ENCODE measurements at regions not wholly inside any gene's neighbourhood (a gene's known extent, or its start where the extent isn't known, plus 50 kb on each side); places are given as distances from the start of the nearest gene placed in this dataset.
"Not testable (repeated sequence)": the region's sequence is repeated elsewhere in the genome, so short reads cannot be mapped to it uniquely, and the experiment has no call there.

DNA sequence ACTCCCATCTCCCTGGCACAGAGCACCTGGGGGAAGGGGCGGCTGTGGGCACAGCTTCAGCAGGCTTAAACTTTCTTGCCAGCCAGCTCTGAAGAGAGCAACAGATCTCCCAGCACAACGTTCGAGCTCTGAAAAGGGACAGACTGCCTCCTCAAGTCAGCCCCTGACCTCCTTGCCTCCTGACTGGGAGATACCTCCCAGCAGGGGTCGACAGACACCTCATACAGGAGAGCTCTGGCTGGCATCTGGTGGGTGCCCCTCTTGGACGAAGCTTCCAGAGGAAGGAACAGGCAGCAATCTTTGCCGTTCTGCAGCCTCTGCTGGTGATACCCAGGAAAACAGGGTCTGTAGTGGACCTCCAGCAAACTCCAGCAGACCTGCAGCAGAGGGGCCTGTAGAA lies 80.7 kb upstream of the ST3GAL6 start:
- BruUV-seq (replicated peaks); H3K79me2 ChIP-seq (ENCODE audit: insufficient read depth, low read length); H3K27me3 ChIP-seq (ENCODE audit: control insufficient read depth in 1 of 2, insufficient read depth in 2 of 2, low read length in 2 of 2); H3K9me3 ChIP-seq (ENCODE audit: low read length); POLR2A ChIA-PET; in situ Hi-C loops (cut with HindIII; ENCODE audit: extremely low pct_ligation_motif_present, low pct_unique_long_range_greater_than_20kb); H3K27ac ChIP-seq (ENCODE audit: extremely low read length, insufficient read depth, low read length); H3K9ac ChIP-seq (ENCODE audit: insufficient read depth, low read depth, low read length); H3K4me3 ChIP-seq (replicated peaks in 1 of 3; ENCODE audit: insufficient read depth in 1 of 3, low read depth in 2 of 3, low read length in 3 of 3); DNase-seq (ENCODE audit: low spot score); H4K20me1 ChIP-seq (ENCODE audit: insufficient read depth, low read length); H3K36me3 ChIP-seq (replicated peaks in 1 of 2; ENCODE audit: control insufficient read depth in 1 of 2, insufficient read depth in 2 of 2, low read length in 2 of 2); FAIRE-seq: not testable (repeated sequence)
- intact Hi-C loops (cut with micrococcal nuclease; ENCODE audit: unreplicated experiment) = loop anchor here (5.0 kb wide), 2 partner anchors 115 to 130 kb away; no protein-coding TSS in a partner anchor
- peak; percentile 76 for TF ChIP-seq STAG1 (CRISPR knock-in tag; IDR thresholded peaks at IDR 0.05)
- peak; percentile 69 for TF ChIP-seq TEAD3 (CRISPR knock-in tag; optimal IDR thresholded peaks at IDR 0.05; ENCODE audit: borderline replicate concordance)
- TF ChIP-seq, protein P1, sequence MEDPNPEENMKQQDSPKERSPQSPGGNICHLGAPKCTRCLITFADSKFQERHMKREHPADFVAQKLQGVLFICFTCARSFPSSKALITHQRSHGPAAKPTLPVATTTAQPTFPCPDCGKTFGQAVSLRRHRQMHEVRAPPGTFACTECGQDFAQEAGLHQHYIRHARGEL (CRISPR knock-in tag; IDR thresholded peaks at IDR 0.05) = peak; percentile 98
- peak; percentile 73 for TF ChIP-seq CTCF (CRISPR knock-in tag; IDR thresholded peaks at IDR 0.05)
- 0 out of 2 replicates have a peak, but pooled peaks have one; percentile 0 for TF ChIP-seq PITX1 (CRISPR knock-in tag; IDR thresholded peaks at IDR 0.05)
- peak; percentile 34; the same call in 1 of the 2 replicates for TF ChIP-seq ZMYM4 (CRISPR knock-in tag; IDR thresholded peaks at IDR 0.05)
- Histone ChIP-seq H3K4me2 (ENCODE audit: low read depth, low read length) (peak overlapping the region; percentile 53; the same call in 1 of the 2 replicates), H2AFZ (ENCODE audit: low read length) (peak overlapping the region; percentile 36), H3K4me1 (ENCODE audit: insufficient read depth, low read length) (peaks cover 14% of the 10 kb centered on the region)
- ATAC-seq = peak; percentile 43; the same call in 1 of the 3 replicates
- WGBS (ENCODE audit: low lambda C conversion rate) = 0% methylated on average over 1 of the region's 6 CpGs
- CTCF ChIA-PET (ENCODE audit: low intra/inter-chr PET ratio, low total read pairs) = interaction anchor here (1.6 kb wide), 1 partner anchor 130 kb away, joined by 4 read pairs; no protein-coding TSS in a partner anchor

DNA sequence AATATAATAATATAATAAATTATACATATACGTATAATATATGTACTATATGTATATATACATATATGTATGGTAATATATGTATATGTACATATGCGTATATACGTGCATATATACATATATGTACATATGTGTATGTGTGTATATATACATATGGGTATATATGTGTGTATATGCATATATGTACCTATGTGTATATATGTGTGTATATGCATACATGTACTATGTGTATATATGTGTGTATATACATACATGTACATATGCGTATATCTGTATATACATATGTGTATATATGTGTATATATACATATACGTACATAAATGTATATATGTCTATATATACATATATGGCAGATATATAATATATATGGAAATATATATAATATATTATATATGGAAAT lies 74.8 kb upstream of the ST3GAL6 start:
- no peak overlapping the region for H2AFZ ChIP-seq (ENCODE audit: low read length)
- no peak overlapping the region for H3K27ac ChIP-seq (ENCODE audit: extremely low read length, insufficient read depth, low read length)
- no peaks in the 10 kb centered on the region for H4K20me1 ChIP-seq (ENCODE audit: insufficient read depth, low read length)
- no peaks in the 10 kb centered on the region for H3K36me3 ChIP-seq (replicated peaks in 1 of 2; ENCODE audit: control insufficient read depth in 1 of 2, insufficient read depth in 2 of 2, low read length in 2 of 2)
- H3K4me3 ChIP-seq (replicated peaks in 1 of 3; ENCODE audit: insufficient read depth in 1 of 3, low read depth in 2 of 3, low read length in 3 of 3) = no peak overlapping the region
- H3K9ac ChIP-seq (ENCODE audit: insufficient read depth, low read depth, low read length) = no peak overlapping the region
- FAIRE-seq (no peak), ATAC-seq (no peak), DNase-seq (ENCODE audit: low spot score) (no peak)
- POLR2A ChIA-PET = no interaction called here
- in situ Hi-C loops (cut with HindIII; ENCODE audit: extremely low pct_ligation_motif_present, low pct_unique_long_range_greater_than_20kb) = no loop called here
- H3K27me3 ChIP-seq (ENCODE audit: control insufficient read depth in 1 of 2, insufficient read depth in 2 of 2, low read length in 2 of 2) = no peaks in the 10 kb centered on the region; a peak in 1 of 5 replicates
- intact Hi-C loops (cut with micrococcal nuclease; ENCODE audit: unreplicated experiment) = no loop called here
- H3K79me2 ChIP-seq (ENCODE audit: insufficient read depth, low read length) = no peaks in the 10 kb centered on the region
- TF ChIP-seq HNF1A (IDR thresholded peaks at IDR 0.05; ENCODE audit: low read depth) = no peak
- TF ChIP-seq HNF1A (CRISPR knock-in tag; IDR thresholded peaks at IDR 0.05; ENCODE audit: borderline replicate concordance) = no peak
- no peak for TF ChIP-seq ZNF10 (CRISPR knock-in tag; IDR thresholded peaks at IDR 0.05; ENCODE audit: borderline replicate concordance, low read depth)
- TF ChIP-seq TBX2 (CRISPR knock-in tag; IDR thresholded peaks at IDR 0.05; ENCODE audit: borderline replicate concordance) = no peak
- TF ChIP-seq MEIS2 (CRISPR knock-in tag; IDR thresholded peaks at IDR 0.05) = no peak
- H3K4me1 ChIP-seq (ENCODE audit: insufficient read depth, low read length) = peaks cover 21% of the 10 kb centered on the region
- CTCF ChIA-PET (ENCODE audit: low intra/inter-chr PET ratio, low total read pairs) = no interaction called here
- H3K4me2 ChIP-seq (ENCODE audit: low read depth, low read length) = no peak overlapping the region
- no peaks in the 10 kb centered on the region for H3K9me3 ChIP-seq (ENCODE audit: low read length)
- WGBS (ENCODE audit: low lambda C conversion rate) = 97% methylated on average over 5 of the region's 5 CpGs
- BruUV-seq (replicated peaks) = no TSS peak

Measured in HepG2 (cell line).